Astrocyte (in vitro differentiated cells and primary cell): ENCODE measurements at regions not wholly inside any gene's neighbourhood (a gene's known extent, or its start where the extent isn't known, plus 50 kb on each side); places are given as distances from the start of the nearest gene placed in this dataset.

Source experiments
- EZH2 ChIP-seq: IDR thresholded peaks from 2 replicates; pipeline ENCODE4 v1.6.1; 2012; ENCODE audit warnings: mild to moderate bottlenecking, low read length, inconsistent platforms; ENCODE audit not compliant: insufficient read depth
- TF ChIP-seq, protein P1 (sequence below): IDR thresholded peaks from 2 replicates; pipeline ENCODE4 v1.5.1; 2011; ENCODE audit warnings: low read depth, mild to moderate bottlenecking, inconsistent platforms, low read length, moderate library complexity; ENCODE audit not compliant: insufficient read depth

DNA sequence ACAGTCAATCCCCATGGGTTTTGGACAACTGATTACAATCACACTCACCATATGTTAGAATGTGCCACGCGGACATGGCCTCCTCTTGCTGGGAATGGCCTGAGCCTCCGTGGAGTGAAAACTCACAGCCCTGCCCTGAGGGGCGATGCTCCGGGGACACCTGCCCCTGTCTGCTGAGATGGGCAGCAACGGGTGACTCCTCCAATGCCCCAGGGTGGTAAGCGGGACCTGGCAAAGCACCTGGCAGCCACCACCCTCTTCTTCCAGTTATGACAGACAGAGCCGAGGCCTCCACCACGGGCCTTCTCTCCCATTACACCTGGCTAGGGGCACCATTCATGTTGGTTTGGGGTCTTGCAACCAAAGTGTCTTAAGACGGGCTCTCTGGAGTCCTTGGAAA lies 94.9 kb upstream of the COL5A1 start:
- TF ChIP-seq EZH2 = no peak
- TF ChIP-seq, protein P1, sequence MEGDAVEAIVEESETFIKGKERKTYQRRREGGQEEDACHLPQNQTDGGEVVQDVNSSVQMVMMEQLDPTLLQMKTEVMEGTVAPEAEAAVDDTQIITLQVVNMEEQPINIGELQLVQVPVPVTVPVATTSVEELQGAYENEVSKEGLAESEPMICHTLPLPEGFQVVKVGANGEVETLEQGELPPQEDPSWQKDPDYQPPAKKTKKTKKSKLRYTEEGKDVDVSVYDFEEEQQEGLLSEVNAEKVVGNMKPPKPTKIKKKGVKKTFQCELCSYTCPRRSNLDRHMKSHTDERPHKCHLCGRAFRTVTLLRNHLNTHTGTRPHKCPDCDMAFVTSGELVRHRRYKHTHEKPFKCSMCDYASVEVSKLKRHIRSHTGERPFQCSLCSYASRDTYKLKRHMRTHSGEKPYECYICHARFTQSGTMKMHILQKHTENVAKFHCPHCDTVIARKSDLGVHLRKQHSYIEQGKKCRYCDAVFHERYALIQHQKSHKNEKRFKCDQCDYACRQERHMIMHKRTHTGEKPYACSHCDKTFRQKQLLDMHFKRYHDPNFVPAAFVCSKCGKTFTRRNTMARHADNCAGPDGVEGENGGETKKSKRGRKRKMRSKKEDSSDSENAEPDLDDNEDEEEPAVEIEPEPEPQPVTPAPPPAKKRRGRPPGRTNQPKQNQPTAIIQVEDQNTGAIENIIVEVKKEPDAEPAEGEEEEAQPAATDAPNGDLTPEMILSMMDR = no peak
